ENCODE measurements at regions not wholly inside any gene's neighbourhood (a gene's known extent, or its start where the extent isn't known, plus 50 kb on each side); places are given as distances from the start of the nearest gene placed in this dataset.

DNA sequence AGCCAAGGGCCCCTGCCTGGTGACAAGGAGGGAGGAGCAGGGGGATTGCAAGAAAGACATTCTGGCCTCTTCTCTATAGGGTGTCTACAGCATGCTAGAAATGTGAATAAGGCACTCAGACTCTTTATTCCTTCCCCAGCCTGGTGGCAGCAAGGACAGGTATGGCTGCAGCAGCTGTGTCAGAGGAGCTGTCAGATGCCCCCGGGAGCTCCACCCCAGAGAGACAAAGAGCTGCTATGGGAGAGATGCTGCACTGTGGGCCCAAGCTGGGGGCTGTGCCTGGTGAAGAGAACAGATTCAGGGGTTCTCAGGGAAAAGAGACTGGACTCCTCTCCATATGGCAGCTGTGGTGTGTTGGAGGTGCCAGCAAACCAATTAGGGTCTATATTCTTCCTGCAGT, 1063.3 kb downstream of the OLFM4 start:
- TF ChIP-seq EGR1 (IDR thresholded peaks at IDR 0.05; ENCODE audit: low read depth in 2 of 2) (no peak), RAD21 (IDR thresholded peaks at IDR 0.05) (no peak), NR2F2 (IDR thresholded peaks at IDR 0.05) (no peak), HNF4G (IDR thresholded peaks at IDR 0.05) (no peak), TAF1 (conservative IDR thresholded peaks at IDR 0.05) (no peak), YY1 (IDR thresholded peaks at IDR 0.05) (no peak), HNF4A (conservative IDR thresholded peaks at IDR 0.05) (no peak), RXRA (IDR thresholded peaks at IDR 0.05) (no peak), GABPA (IDR thresholded peaks at IDR 0.05 in 1 of 2, conservative IDR thresholded peaks at IDR 0.05 in 1 of 2) (no peak), FOXA1 (IDR thresholded peaks at IDR 0.05) (no peak), FOXA2 (IDR thresholded peaks at IDR 0.05) (no peak), JUND (IDR thresholded peaks at IDR 0.05) (no peak), SP1 (IDR thresholded peaks at IDR 0.05) (no peak)
- TF ChIP-seq, protein P1, sequence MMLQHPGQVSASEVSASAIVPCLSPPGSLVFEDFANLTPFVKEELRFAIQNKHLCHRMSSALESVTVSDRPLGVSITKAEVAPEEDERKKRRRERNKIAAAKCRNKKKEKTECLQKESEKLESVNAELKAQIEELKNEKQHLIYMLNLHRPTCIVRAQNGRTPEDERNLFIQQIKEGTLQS (IDR thresholded peaks at IDR 0.05): no peak
- TF ChIP-seq, protein P2, sequence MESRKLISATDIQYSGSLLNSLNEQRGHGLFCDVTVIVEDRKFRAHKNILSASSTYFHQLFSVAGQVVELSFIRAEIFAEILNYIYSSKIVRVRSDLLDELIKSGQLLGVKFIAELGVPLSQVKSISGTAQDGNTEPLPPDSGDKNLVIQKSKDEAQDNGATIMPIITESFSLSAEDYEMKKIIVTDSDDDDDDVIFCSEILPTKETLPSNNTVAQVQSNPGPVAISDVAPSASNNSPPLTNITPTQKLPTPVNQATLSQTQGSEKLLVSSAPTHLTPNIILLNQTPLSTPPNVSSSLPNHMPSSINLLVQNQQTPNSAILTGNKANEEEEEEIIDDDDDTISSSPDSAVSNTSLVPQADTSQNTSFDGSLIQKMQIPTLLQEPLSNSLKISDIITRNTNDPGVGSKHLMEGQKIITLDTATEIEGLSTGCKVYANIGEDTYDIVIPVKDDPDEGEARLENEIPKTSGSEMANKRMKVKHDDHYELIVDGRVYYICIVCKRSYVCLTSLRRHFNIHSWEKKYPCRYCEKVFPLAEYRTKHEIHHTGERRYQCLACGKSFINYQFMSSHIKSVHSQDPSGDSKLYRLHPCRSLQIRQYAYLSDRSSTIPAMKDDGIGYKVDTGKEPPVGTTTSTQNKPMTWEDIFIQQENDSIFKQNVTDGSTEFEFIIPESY (IDR thresholded peaks at IDR 0.05): no peak
- TF ChIP-seq, protein P3, sequence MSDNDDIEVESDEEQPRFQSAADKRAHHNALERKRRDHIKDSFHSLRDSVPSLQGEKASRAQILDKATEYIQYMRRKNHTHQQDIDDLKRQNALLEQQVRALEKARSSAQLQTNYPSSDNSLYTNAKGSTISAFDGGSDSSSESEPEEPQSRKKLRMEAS (IDR thresholded peaks at IDR 0.05): no peak
- TF ChIP-seq, protein P4, sequence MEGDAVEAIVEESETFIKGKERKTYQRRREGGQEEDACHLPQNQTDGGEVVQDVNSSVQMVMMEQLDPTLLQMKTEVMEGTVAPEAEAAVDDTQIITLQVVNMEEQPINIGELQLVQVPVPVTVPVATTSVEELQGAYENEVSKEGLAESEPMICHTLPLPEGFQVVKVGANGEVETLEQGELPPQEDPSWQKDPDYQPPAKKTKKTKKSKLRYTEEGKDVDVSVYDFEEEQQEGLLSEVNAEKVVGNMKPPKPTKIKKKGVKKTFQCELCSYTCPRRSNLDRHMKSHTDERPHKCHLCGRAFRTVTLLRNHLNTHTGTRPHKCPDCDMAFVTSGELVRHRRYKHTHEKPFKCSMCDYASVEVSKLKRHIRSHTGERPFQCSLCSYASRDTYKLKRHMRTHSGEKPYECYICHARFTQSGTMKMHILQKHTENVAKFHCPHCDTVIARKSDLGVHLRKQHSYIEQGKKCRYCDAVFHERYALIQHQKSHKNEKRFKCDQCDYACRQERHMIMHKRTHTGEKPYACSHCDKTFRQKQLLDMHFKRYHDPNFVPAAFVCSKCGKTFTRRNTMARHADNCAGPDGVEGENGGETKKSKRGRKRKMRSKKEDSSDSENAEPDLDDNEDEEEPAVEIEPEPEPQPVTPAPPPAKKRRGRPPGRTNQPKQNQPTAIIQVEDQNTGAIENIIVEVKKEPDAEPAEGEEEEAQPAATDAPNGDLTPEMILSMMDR (IDR thresholded peaks at IDR 0.05; ENCODE audit: low read depth, low read length, missing input control): no peak
- TF ChIP-seq, protein P5, sequence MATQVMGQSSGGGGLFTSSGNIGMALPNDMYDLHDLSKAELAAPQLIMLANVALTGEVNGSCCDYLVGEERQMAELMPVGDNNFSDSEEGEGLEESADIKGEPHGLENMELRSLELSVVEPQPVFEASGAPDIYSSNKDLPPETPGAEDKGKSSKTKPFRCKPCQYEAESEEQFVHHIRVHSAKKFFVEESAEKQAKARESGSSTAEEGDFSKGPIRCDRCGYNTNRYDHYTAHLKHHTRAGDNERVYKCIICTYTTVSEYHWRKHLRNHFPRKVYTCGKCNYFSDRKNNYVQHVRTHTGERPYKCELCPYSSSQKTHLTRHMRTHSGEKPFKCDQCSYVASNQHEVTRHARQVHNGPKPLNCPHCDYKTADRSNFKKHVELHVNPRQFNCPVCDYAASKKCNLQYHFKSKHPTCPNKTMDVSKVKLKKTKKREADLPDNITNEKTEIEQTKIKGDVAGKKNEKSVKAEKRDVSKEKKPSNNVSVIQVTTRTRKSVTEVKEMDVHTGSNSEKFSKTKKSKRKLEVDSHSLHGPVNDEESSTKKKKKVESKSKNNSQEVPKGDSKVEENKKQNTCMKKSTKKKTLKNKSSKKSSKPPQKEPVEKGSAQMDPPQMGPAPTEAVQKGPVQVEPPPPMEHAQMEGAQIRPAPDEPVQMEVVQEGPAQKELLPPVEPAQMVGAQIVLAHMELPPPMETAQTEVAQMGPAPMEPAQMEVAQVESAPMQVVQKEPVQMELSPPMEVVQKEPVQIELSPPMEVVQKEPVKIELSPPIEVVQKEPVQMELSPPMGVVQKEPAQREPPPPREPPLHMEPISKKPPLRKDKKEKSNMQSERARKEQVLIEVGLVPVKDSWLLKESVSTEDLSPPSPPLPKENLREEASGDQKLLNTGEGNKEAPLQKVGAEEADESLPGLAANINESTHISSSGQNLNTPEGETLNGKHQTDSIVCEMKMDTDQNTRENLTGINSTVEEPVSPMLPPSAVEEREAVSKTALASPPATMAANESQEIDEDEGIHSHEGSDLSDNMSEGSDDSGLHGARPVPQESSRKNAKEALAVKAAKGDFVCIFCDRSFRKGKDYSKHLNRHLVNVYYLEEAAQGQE (IDR thresholded peaks at IDR 0.05): no peak
- Histone ChIP-seq H3K27ac (ENCODE audit: low read depth in 1 of 2, low read length in 2 of 2) (no peak overlapping the region), H3K4me3 (ENCODE audit: low read depth in 1 of 3, low read length in 3 of 3) (no peak overlapping the region), H3K27me3 (ENCODE audit: control insufficient read depth in 4 of 4, insufficient read depth in 4 of 4, low read length in 3 of 4) (no peaks in the 10 kb centered on the region), H3K9me3 (ENCODE audit: control insufficient read depth in 4 of 4, low read length in 3 of 4) (no peaks in the 10 kb centered on the region), H3K36me3 (ENCODE audit: control insufficient read depth in 4 of 4, insufficient read depth in 3 of 4, low read depth in 1 of 4, low read length in 3 of 4) (no peaks in the 10 kb centered on the region), H3K4me1 (ENCODE audit: control insufficient read depth in 4 of 4, insufficient read depth in 4 of 4, low read length in 3 of 4) (no peaks in the 10 kb centered on the region), H3K9ac (ENCODE audit: low read depth in 1 of 2, low read length in 2 of 2) (no peak overlapping the region)
- 73% methylated on average over 1 of the region's 1 CpG for WGBS
- DNase-seq (ENCODE audit: low spot score): no peak
